ENCODE measurements at regions not wholly inside any gene's neighbourhood (a gene's known extent, or its start where the extent isn't known, plus 50 kb on each side); places are given as distances from the start of the nearest gene placed in this dataset.

DNA sequence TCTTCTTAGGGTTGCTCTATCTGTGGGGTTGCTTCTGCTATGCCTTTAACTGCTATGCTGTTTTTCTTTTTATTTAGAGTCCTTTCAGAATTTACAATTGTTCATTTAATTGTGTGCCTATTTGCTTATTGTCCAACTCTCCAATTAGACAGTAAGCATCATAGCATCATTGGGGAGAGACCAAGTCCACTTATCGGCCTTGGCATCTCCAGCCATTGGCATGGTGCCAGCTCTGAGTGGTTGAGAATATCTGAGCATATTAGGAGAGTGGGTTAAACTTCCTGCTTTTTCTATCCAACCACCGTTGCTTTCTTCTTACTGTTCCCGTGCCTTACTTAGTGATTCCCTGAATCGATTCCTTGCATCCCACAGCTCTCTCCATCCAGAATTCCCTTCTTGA, 535.0 kb downstream of the AJAP1 start:
- CTCF ChIA-PET = no interaction called here
- no TSS peak for BruUV-seq (replicated peaks)

DNA sequence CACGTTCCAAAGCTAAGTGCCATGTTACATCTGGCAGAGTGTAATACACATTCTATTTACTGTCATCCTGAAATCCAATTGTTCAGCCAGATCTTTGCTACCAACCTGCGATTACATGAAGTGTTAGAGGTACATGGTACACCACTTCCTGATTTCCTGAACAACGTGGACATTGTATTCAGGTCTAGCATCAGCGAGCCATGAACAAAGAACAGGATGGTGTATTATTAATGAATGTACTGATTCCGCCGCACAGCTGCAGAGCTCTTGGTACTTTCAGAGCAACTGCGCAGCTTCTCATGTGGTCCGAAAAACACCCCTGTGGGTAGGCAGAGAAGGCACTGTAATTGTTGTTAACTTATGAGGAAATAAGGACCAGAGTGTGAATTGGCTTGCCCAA, 511.4 kb downstream of the AJAP1 start:
- no peak overlapping the region for H3K4me3 Mint-ChIP-seq (ENCODE audit: low read depth, unreplicated experiment)
- no peaks in the 10 kb centered on the region for H3K27me3 Mint-ChIP-seq (ENCODE audit: unreplicated experiment)
- TF ChIP-seq, protein P1, sequence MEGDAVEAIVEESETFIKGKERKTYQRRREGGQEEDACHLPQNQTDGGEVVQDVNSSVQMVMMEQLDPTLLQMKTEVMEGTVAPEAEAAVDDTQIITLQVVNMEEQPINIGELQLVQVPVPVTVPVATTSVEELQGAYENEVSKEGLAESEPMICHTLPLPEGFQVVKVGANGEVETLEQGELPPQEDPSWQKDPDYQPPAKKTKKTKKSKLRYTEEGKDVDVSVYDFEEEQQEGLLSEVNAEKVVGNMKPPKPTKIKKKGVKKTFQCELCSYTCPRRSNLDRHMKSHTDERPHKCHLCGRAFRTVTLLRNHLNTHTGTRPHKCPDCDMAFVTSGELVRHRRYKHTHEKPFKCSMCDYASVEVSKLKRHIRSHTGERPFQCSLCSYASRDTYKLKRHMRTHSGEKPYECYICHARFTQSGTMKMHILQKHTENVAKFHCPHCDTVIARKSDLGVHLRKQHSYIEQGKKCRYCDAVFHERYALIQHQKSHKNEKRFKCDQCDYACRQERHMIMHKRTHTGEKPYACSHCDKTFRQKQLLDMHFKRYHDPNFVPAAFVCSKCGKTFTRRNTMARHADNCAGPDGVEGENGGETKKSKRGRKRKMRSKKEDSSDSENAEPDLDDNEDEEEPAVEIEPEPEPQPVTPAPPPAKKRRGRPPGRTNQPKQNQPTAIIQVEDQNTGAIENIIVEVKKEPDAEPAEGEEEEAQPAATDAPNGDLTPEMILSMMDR (IDR thresholded peaks at IDR 0.05; ENCODE audit: unreplicated experiment) = no peak
- no peaks in the 10 kb centered on the region for H3K4me1 Mint-ChIP-seq (ENCODE audit: low read depth, unreplicated experiment)
- no peak overlapping the region for H3K27ac Mint-ChIP-seq (ENCODE audit: unreplicated experiment)
- no TSS peak for BruUV-seq (replicated peaks)
- DNase-seq = no peak
- H3K9me3 Mint-ChIP-seq (ENCODE audit: low read depth, unreplicated experiment) = peaks cover 14% of the 10 kb centered on the region
- intact Hi-C loops (cut with micrococcal nuclease; ENCODE audit: unreplicated experiment) = no loop called here
- H3K36me3 Mint-ChIP-seq (ENCODE audit: insufficient read depth, unreplicated experiment) = no peaks in the 10 kb centered on the region
- CTCF ChIA-PET = no interaction called here

More for the DNA sequence above, 535.0 kb downstream of the AJAP1 start:
- intact Hi-C loops (cut with micrococcal nuclease; ENCODE audit: unreplicated experiment) = no loop called here
- H3K9me3 Mint-ChIP-seq (ENCODE audit: low read depth, unreplicated experiment) = peaks cover 2% of the 10 kb centered on the region
- H3K4me3 Mint-ChIP-seq (ENCODE audit: low read depth, unreplicated experiment) = no peak overlapping the region
- H3K4me1 Mint-ChIP-seq (ENCODE audit: low read depth, unreplicated experiment) = no peaks in the 10 kb centered on the region
- H3K36me3 Mint-ChIP-seq (ENCODE audit: insufficient read depth, unreplicated experiment) = no peaks in the 10 kb centered on the region
- H3K27ac Mint-ChIP-seq (ENCODE audit: unreplicated experiment) = no peak overlapping the region
- H3K27me3 Mint-ChIP-seq (ENCODE audit: unreplicated experiment) = no peaks in the 10 kb centered on the region
- TF ChIP-seq, protein P1 (IDR thresholded peaks at IDR 0.05; ENCODE audit: unreplicated experiment) = no peak
- no peak for DNase-seq

DNA sequence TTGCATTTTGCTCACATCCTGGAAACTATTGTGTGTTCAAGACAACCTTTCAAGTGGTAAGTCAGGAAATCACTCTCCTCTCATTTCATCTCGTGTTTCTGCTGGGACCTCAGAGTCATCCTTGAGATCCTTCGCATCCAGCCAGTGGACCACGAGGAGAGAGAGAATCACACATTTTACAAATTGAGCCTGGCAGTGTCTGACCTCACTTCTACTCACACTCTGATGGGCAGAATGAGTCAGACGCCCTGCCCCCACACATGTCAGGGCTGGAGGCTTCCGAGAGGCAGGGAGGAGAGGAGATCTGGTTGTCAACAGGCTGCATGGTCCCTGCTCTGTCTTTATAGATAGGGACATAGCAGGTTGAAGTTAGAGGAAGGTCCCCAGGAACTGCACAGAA, 509.7 kb downstream of the AJAP1 start:
- H3K9me3 Mint-ChIP-seq (ENCODE audit: low read depth, unreplicated experiment) = peaks cover 19% of the 10 kb centered on the region
- H3K36me3 Mint-ChIP-seq (ENCODE audit: insufficient read depth, unreplicated experiment) = no peaks in the 10 kb centered on the region
- no peak overlapping the region for H3K27ac Mint-ChIP-seq (ENCODE audit: unreplicated experiment)
- intact Hi-C loops (cut with micrococcal nuclease; ENCODE audit: unreplicated experiment) = no loop called here
- TF ChIP-seq, protein P1 (IDR thresholded peaks at IDR 0.05; ENCODE audit: unreplicated experiment) = no peak
- H3K4me3 Mint-ChIP-seq (ENCODE audit: low read depth, unreplicated experiment) = no peak overlapping the region
- no peaks in the 10 kb centered on the region for H3K4me1 Mint-ChIP-seq (ENCODE audit: low read depth, unreplicated experiment)
- DNase-seq = no peak
- CTCF ChIA-PET = no interaction called here
- no peaks in the 10 kb centered on the region for H3K27me3 Mint-ChIP-seq (ENCODE audit: unreplicated experiment)
- no TSS peak for BruUV-seq (replicated peaks)

DNA sequence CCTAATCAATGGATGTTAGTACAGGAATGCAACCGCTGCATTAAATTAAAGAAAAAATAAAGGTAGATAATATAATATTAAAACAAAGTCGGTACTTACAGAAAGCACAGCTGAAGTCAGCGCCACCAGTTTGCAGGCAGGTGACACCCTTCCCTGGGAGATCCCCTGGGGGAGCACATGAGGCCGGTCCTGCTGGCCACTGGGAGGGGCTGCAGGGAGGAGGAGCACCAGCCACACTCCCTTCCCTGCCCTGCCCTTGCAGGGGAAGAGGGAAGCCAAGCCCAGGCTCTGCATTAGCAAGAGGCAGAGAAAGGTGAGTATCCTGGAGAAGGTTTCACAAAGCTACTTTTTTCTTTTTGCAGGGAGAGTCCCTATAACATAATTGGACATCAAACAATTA, 507.0 kb downstream of the AJAP1 start:
- Mint-ChIP-seq H3K36me3 (ENCODE audit: insufficient read depth, unreplicated experiment) (no peaks in the 10 kb centered on the region), H3K27me3 (ENCODE audit: unreplicated experiment) (no peaks in the 10 kb centered on the region), H3K27ac (ENCODE audit: unreplicated experiment) (no peak overlapping the region), H3K4me1 (ENCODE audit: low read depth, unreplicated experiment) (no peaks in the 10 kb centered on the region), H3K4me3 (ENCODE audit: low read depth, unreplicated experiment) (no peak overlapping the region), H3K9me3 (ENCODE audit: low read depth, unreplicated experiment) (peaks cover 11% of the 10 kb centered on the region)
- BruUV-seq (replicated peaks) = no TSS peak
- CTCF ChIA-PET = no interaction called here
- no peak for DNase-seq
- TF ChIP-seq, protein P1 (IDR thresholded peaks at IDR 0.05; ENCODE audit: unreplicated experiment) = no peak
- intact Hi-C loops (cut with micrococcal nuclease; ENCODE audit: unreplicated experiment) = no loop called here

DNA sequence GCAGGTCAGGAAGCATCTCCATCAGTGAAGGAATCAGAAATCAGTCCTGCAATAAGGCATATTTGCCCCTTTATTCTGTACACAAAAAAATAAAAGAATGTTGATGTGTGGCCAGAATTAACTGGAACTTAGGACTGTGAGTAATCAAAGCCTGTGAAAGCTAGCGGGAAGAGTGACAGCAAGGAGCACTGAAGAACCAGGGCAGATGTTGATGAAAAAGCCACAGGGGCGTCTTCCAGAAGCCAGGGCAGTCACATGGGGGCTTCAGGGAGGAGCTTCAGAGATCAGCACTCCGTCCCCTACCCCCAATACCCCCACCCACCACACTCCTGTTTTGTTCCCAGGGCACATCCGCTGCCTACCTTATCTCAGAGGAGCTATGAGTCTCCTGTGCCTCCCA, 502.8 kb downstream of the AJAP1 start:
- peaks cover 12% of the 10 kb centered on the region for H3K9me3 Mint-ChIP-seq (ENCODE audit: low read depth, unreplicated experiment)
- H3K4me1 Mint-ChIP-seq (ENCODE audit: low read depth, unreplicated experiment) = no peaks in the 10 kb centered on the region
- no peak overlapping the region for H3K4me3 Mint-ChIP-seq (ENCODE audit: low read depth, unreplicated experiment)
- no TSS peak for BruUV-seq (replicated peaks)
- DNase-seq = no peak
- H3K27ac Mint-ChIP-seq (ENCODE audit: unreplicated experiment) = no peak overlapping the region
- H3K36me3 Mint-ChIP-seq (ENCODE audit: insufficient read depth, unreplicated experiment) = no peaks in the 10 kb centered on the region
- intact Hi-C loops (cut with micrococcal nuclease; ENCODE audit: unreplicated experiment) = no loop called here
- TF ChIP-seq, protein P1 (IDR thresholded peaks at IDR 0.05; ENCODE audit: unreplicated experiment) = no peak
- CTCF ChIA-PET = no interaction called here
- no peaks in the 10 kb centered on the region for H3K27me3 Mint-ChIP-seq (ENCODE audit: unreplicated experiment)
